ENCODE measurements at regions not wholly inside any gene's neighbourhood (a gene's known extent, or its start where the extent isn't known, plus 50 kb on each side); places are given as distances from the start of the nearest gene placed in this dataset.
A peak's percentile ranks its signal among the peaks of the same experiment; 100 is the strongest.

DNA sequence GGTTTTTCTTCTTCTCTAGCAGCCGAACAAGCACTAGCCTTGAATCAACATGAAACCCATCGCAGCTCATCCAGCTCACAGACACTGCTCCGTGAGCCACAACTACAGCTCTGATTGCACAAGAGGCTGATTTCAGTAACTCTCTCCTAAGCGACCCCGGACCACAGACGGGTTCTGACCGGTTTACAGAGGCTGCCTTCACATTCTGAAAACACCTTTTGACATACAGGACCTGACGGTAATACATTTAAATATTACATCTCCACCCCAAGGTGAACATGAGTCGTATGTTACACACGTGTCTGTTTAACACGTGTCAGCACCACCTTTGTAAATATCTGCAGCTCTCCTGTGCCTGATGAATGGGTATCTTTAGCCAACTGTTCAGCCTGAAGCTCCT, 120.7 kb downstream of the TMEM18 start:
- H2BK5ac ChIP-seq (ENCODE audit: low read length): no peak overlapping the region
- no peak overlapping the region for H2BK120ac ChIP-seq (ENCODE audit: low read depth, low read length)
- no peak for DNase-seq (ENCODE audit: low spot score)
- H4K91ac ChIP-seq (ENCODE audit: low read depth, low read length, poor library complexity): no peak overlapping the region
- no peaks in the 10 kb centered on the region for H3K36me3 ChIP-seq (replicated peaks in 1 of 2; ENCODE audit: control insufficient read depth in 2 of 2, insufficient read depth in 2 of 2, low read length in 2 of 2)
- no CpG with 5 or more reads among the region's 11 CpGs for WGBS, 2 donors (ENCODE audit: extremely low coverage in 2 of 2, insufficient read length in 2 of 2, insufficient replicate concordance in 1 of 2)
- no peak overlapping the region for H4K8ac ChIP-seq (ENCODE audit: low read depth, low read length)
- H2AFZ ChIP-seq (ENCODE audit: low read length): peak overlapping the region; percentile 44
- no peak overlapping the region for H2BK15ac ChIP-seq (ENCODE audit: low read length)
- no peak overlapping the region for H3K23ac ChIP-seq (ENCODE audit: low read depth, low read length, poor library complexity)
- H2BK12ac ChIP-seq (ENCODE audit: low read length): no peak overlapping the region
- H3K27ac ChIP-seq (replicated peaks; ENCODE audit: low read length): no peak overlapping the region
- H3K4me2 ChIP-seq (ENCODE audit: insufficient read depth, low read length, poor library complexity, severe bottlenecking): no peak overlapping the region
- peaks cover 0 to 2% of the 10 kb centered on the region in 2 donors for H3K9me3 ChIP-seq (replicated peaks in 1 of 2; ENCODE audit: control insufficient read depth in 2 of 2, insufficient read depth in 1 of 2, low read depth in 1 of 2, low read length in 2 of 2)
- H3K4me3 ChIP-seq (ENCODE audit: low read length in 2 of 2): no peak overlapping the region
- H3K9ac ChIP-seq (ENCODE audit: low read depth, low read length, poor library complexity): no peak overlapping the region
- peaks cover 0 to 5% (median 0%) of the 10 kb centered on the region in 3 experiments for H3K27me3 ChIP-seq (ENCODE audit: control insufficient read depth in 3 of 3, insufficient read depth in 3 of 3, low read depth in 1 of 3, low read length in 3 of 3)
- no peak overlapping the region for H2AK5ac ChIP-seq (ENCODE audit: low read depth, low read length)
- no peak overlapping the region for H3K18ac ChIP-seq (ENCODE audit: low read length)
- H3K4me1 ChIP-seq (ENCODE audit: control insufficient read depth in 2 of 2, insufficient read depth in 1 of 2, low read depth in 1 of 2, low read length in 2 of 2): peaks cover 0 to 9% of the 10 kb centered on the region in 2 donors
- no peak overlapping the region for H3K4ac ChIP-seq (ENCODE audit: low read length)
- H3K79me1 ChIP-seq (ENCODE audit: low read depth, low read length): no peaks in the 10 kb centered on the region
- no peak overlapping the region for H3K14ac ChIP-seq (ENCODE audit: low read length)

GRCh38 chr2:555164-555922, 121.9 kb downstream of the TMEM18 start:
- Histone ChIP-seq H3K36me3 (replicated peaks in 1 of 2; ENCODE audit: control insufficient read depth in 2 of 2, insufficient read depth in 2 of 2, low read length in 2 of 2) (no peaks in the 10 kb centered on the region), H4K8ac (ENCODE audit: low read depth, low read length) (no peak overlapping the region), H3K18ac (ENCODE audit: low read length) (no peak overlapping the region), H2AFZ (ENCODE audit: low read length) (no peak overlapping the region), H2BK120ac (ENCODE audit: low read depth, low read length) (no peak overlapping the region), H3K27me3 (ENCODE audit: control insufficient read depth in 3 of 3, insufficient read depth in 3 of 3, low read depth in 1 of 3, low read length in 3 of 3) (peaks cover 0 to 5% (median 0%) of the 10 kb centered on the region in 3 experiments), H3K4me2 (ENCODE audit: insufficient read depth, low read length, poor library complexity, severe bottlenecking) (no peak overlapping the region), H2BK15ac (ENCODE audit: low read length) (no peak overlapping the region), H2AK5ac (ENCODE audit: low read depth, low read length) (no peak overlapping the region), H2BK12ac (ENCODE audit: low read length) (no peak overlapping the region), H3K9ac (ENCODE audit: low read depth, low read length, poor library complexity) (no peak overlapping the region), H3K79me1 (ENCODE audit: low read depth, low read length) (no peaks in the 10 kb centered on the region), H3K4me1 (ENCODE audit: control insufficient read depth in 2 of 2, insufficient read depth in 1 of 2, low read depth in 1 of 2, low read length in 2 of 2) (peaks cover 0 to 10% of the 10 kb centered on the region in 2 donors), H2BK5ac (ENCODE audit: low read length) (no peak overlapping the region), H3K4me3 (ENCODE audit: low read length in 2 of 2) (no peak overlapping the region), H3K27ac (replicated peaks; ENCODE audit: low read length) (no peak overlapping the region), H3K14ac (ENCODE audit: low read length) (no peak overlapping the region), H3K23ac (ENCODE audit: low read depth, low read length, poor library complexity) (no peak overlapping the region), H4K91ac (ENCODE audit: low read depth, low read length, poor library complexity) (no peak overlapping the region), H3K4ac (ENCODE audit: low read length) (no peak overlapping the region), H3K9me3 (replicated peaks in 1 of 2; ENCODE audit: control insufficient read depth in 2 of 2, insufficient read depth in 1 of 2, low read depth in 1 of 2, low read length in 2 of 2) (peaks cover 0 to 2% of the 10 kb centered on the region in 2 donors)
- WGBS, 2 donors (ENCODE audit: extremely low coverage in 2 of 2, insufficient read length in 2 of 2, insufficient replicate concordance in 1 of 2): no CpG with 5 or more reads among the region's 12 CpGs
- no peak for DNase-seq (ENCODE audit: low spot score)

GRCh38 chr2:554444-554843, 122.8 kb downstream of the TMEM18 start:
- no peak for DNase-seq (ENCODE audit: low spot score)
- no peak overlapping the region for H3K23ac ChIP-seq (ENCODE audit: low read depth, low read length, poor library complexity)
- no peaks in the 10 kb centered on the region for H3K27me3 ChIP-seq (ENCODE audit: control insufficient read depth in 3 of 3, insufficient read depth in 3 of 3, low read depth in 1 of 3, low read length in 3 of 3)
- H3K36me3 ChIP-seq (replicated peaks in 1 of 2; ENCODE audit: control insufficient read depth in 2 of 2, insufficient read depth in 2 of 2, low read length in 2 of 2): no peaks in the 10 kb centered on the region
- H4K8ac ChIP-seq (ENCODE audit: low read depth, low read length): no peak overlapping the region
- H3K79me1 ChIP-seq (ENCODE audit: low read depth, low read length): no peaks in the 10 kb centered on the region
- WGBS, 2 donors (ENCODE audit: extremely low coverage in 2 of 2, insufficient read length in 2 of 2, insufficient replicate concordance in 1 of 2): no CpG with 5 or more reads among the region's 13 CpGs
- H2BK120ac ChIP-seq (ENCODE audit: low read depth, low read length): no peak overlapping the region
- no peak overlapping the region for H2BK15ac ChIP-seq (ENCODE audit: low read length)
- H3K4me1 ChIP-seq (ENCODE audit: control insufficient read depth in 2 of 2, insufficient read depth in 1 of 2, low read depth in 1 of 2, low read length in 2 of 2): peaks cover 0 to 12% of the 10 kb centered on the region in 2 donors
- H3K14ac ChIP-seq (ENCODE audit: low read length): no peak overlapping the region
- no peak overlapping the region for H3K18ac ChIP-seq (ENCODE audit: low read length)
- no peak overlapping the region for H2BK5ac ChIP-seq (ENCODE audit: low read length)
- no peak overlapping the region for H3K4me3 ChIP-seq (ENCODE audit: low read length in 2 of 2)
- H3K27ac ChIP-seq (replicated peaks; ENCODE audit: low read length): no peak overlapping the region
- H3K4ac ChIP-seq (ENCODE audit: low read length): no peak overlapping the region
- H2BK12ac ChIP-seq (ENCODE audit: low read length): no peak overlapping the region
- no peak overlapping the region for H3K9ac ChIP-seq (ENCODE audit: low read depth, low read length, poor library complexity)
- H3K9me3 ChIP-seq (replicated peaks in 1 of 2; ENCODE audit: control insufficient read depth in 2 of 2, insufficient read depth in 1 of 2, low read depth in 1 of 2, low read length in 2 of 2): no peaks in the 10 kb centered on the region
- no peak overlapping the region for H2AK5ac ChIP-seq (ENCODE audit: low read depth, low read length)
- H4K91ac ChIP-seq (ENCODE audit: low read depth, low read length, poor library complexity): no peak overlapping the region
- H2AFZ ChIP-seq (ENCODE audit: low read length): peak overlapping the region; percentile 75
- no peak overlapping the region for H3K4me2 ChIP-seq (ENCODE audit: insufficient read depth, low read length, poor library complexity, severe bottlenecking)

DNA sequence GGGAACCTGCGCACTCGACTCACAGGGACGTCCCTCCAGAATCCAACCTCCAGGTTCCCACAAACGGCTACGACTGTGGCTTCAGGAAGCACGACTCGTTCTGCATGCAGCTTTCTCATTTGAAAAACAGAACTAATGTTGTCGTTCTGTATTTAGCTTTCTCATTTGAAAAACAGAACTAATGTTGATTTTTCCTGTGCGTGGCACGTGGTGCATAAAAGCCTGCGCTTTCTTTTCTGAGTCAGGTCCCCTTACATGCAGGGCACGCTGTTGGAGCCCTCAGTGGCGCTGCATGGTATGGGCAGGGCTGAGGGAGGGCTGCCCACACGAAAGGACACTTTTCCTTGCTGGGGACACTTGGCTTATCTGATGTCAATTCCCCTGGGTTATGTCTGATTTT, 124.3 kb downstream of the TMEM18 start:
- no CpG with 5 or more reads among the region's 14 CpGs for WGBS, 2 donors (ENCODE audit: extremely low coverage in 2 of 2, insufficient read length in 2 of 2, insufficient replicate concordance in 1 of 2)
- no peak overlapping the region for H2BK12ac ChIP-seq (ENCODE audit: low read length)
- no peak for DNase-seq (ENCODE audit: low spot score)

More for the DNA sequence above, 124.3 kb downstream of the TMEM18 start:
- H3K79me1 ChIP-seq (ENCODE audit: low read depth, low read length): no peaks in the 10 kb centered on the region
- H3K27me3 ChIP-seq (ENCODE audit: control insufficient read depth in 3 of 3, insufficient read depth in 3 of 3, low read depth in 1 of 3, low read length in 3 of 3): no peaks in the 10 kb centered on the region
- H3K9ac ChIP-seq (ENCODE audit: low read depth, low read length, poor library complexity): no peak overlapping the region
- peak overlapping the region; percentile 57 for H2AK5ac ChIP-seq (ENCODE audit: low read depth, low read length)
- H3K4me2 ChIP-seq (ENCODE audit: insufficient read depth, low read length, poor library complexity, severe bottlenecking): no peak overlapping the region
- no peak overlapping the region for H3K18ac ChIP-seq (ENCODE audit: low read length)
- H3K27ac ChIP-seq (replicated peaks; ENCODE audit: low read length): no peak overlapping the region
- H4K91ac ChIP-seq (ENCODE audit: low read depth, low read length, poor library complexity): no peak overlapping the region
- H3K4me1 ChIP-seq (ENCODE audit: control insufficient read depth in 2 of 2, insufficient read depth in 1 of 2, low read depth in 1 of 2, low read length in 2 of 2): peaks cover 0 to 12% of the 10 kb centered on the region in 2 donors
- no peaks in the 10 kb centered on the region for H3K9me3 ChIP-seq (replicated peaks in 1 of 2; ENCODE audit: control insufficient read depth in 2 of 2, insufficient read depth in 1 of 2, low read depth in 1 of 2, low read length in 2 of 2)
- no peak overlapping the region for H2BK15ac ChIP-seq (ENCODE audit: low read length)
- no peak overlapping the region for H3K14ac ChIP-seq (ENCODE audit: low read length)
- no peak overlapping the region for H4K8ac ChIP-seq (ENCODE audit: low read depth, low read length)
- H3K36me3 ChIP-seq (replicated peaks in 1 of 2; ENCODE audit: control insufficient read depth in 2 of 2, insufficient read depth in 2 of 2, low read length in 2 of 2): no peaks in the 10 kb centered on the region
- H3K4ac ChIP-seq (ENCODE audit: low read length): no peak overlapping the region
- H2BK5ac ChIP-seq (ENCODE audit: low read length): no peak overlapping the region
- H3K23ac ChIP-seq (ENCODE audit: low read depth, low read length, poor library complexity): no peak overlapping the region
- H3K4me3 ChIP-seq (ENCODE audit: low read length in 2 of 2): no peak overlapping the region
- H2BK120ac ChIP-seq (ENCODE audit: low read depth, low read length): no peak overlapping the region
- H2AFZ ChIP-seq (ENCODE audit: low read length): no peak overlapping the region

Measured in neuronal stem cell (in vitro differentiated cells).